ENCODE measurements at regions not wholly inside any gene's neighbourhood (a gene's known extent, or its start where the extent isn't known, plus 50 kb on each side); places are given as distances from the start of the nearest gene placed in this dataset.

GRCh38 chr2:140033638-140034037 lies 1253.4 kb upstream of the NXPH2 start:
- TF ChIP-seq, protein P1, sequence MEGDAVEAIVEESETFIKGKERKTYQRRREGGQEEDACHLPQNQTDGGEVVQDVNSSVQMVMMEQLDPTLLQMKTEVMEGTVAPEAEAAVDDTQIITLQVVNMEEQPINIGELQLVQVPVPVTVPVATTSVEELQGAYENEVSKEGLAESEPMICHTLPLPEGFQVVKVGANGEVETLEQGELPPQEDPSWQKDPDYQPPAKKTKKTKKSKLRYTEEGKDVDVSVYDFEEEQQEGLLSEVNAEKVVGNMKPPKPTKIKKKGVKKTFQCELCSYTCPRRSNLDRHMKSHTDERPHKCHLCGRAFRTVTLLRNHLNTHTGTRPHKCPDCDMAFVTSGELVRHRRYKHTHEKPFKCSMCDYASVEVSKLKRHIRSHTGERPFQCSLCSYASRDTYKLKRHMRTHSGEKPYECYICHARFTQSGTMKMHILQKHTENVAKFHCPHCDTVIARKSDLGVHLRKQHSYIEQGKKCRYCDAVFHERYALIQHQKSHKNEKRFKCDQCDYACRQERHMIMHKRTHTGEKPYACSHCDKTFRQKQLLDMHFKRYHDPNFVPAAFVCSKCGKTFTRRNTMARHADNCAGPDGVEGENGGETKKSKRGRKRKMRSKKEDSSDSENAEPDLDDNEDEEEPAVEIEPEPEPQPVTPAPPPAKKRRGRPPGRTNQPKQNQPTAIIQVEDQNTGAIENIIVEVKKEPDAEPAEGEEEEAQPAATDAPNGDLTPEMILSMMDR (IDR thresholded peaks at IDR 0.05), result no peak
- TF ChIP-seq EZH2 (IDR thresholded peaks at IDR 0.05; ENCODE audit: borderline replicate concordance, insufficient read depth, low read depth, low read length, poor library complexity, severe bottlenecking), result no peak

Measured in B cell (primary cell).